ENCODE measurements at regions not wholly inside any gene's neighbourhood (a gene's known extent, or its start where the extent isn't known, plus 50 kb on each side); places are given as distances from the start of the nearest gene placed in this dataset.

- Histone ChIP-seq H3K79me2 (ENCODE audit: insufficient read depth, low read length) (no peaks in the 10 kb centered on the region), H2AFZ (ENCODE audit: low read length) (no peak overlapping the region), H3K27ac (ENCODE audit: low read depth, low read length) (no peak overlapping the region), H3K36me3 (ENCODE audit: insufficient read depth, low read length) (no peaks in the 10 kb centered on the region), H3K4me3 (ENCODE audit: insufficient read depth, low read length) (no peak overlapping the region), H4K20me1 (ENCODE audit: insufficient read depth, low read length) (no peaks in the 10 kb centered on the region), H3K27me3 (ENCODE audit: insufficient read depth, low read length) (no peaks in the 10 kb centered on the region), H3K4me1 (ENCODE audit: insufficient read depth, low read length) (no peaks in the 10 kb centered on the region), H3K9me3 (ENCODE audit: low read depth, low read length) (peaks cover 4% of the 10 kb centered on the region), H3K4me2 (ENCODE audit: insufficient read depth, low read length) (no peak overlapping the region)
- DNase-seq (ENCODE audit: insufficient read length, low spot score, missing footprints), result no peak
- TF ChIP-seq CTCF (IDR thresholded peaks at IDR 0.05; ENCODE audit: extremely low read depth, low read depth, low read length), result no peak
These were observed 796.2 kb upstream of the MIR17HG start for GRCh38 chr13:90551253-90551652.

GRCh38 chr13:90552702-90553101 is 794.8 kb upstream of the MIR17HG start:
- Histone ChIP-seq H2AFZ (ENCODE audit: low read length) (no peak overlapping the region), H3K4me2 (ENCODE audit: insufficient read depth, low read length) (no peak overlapping the region), H3K79me2 (ENCODE audit: insufficient read depth, low read length) (no peaks in the 10 kb centered on the region), H3K27ac (ENCODE audit: low read depth, low read length) (no peak overlapping the region), H3K27me3 (ENCODE audit: insufficient read depth, low read length) (no peaks in the 10 kb centered on the region), H3K9me3 (ENCODE audit: low read depth, low read length) (no peaks in the 10 kb centered on the region), H3K36me3 (ENCODE audit: insufficient read depth, low read length) (no peaks in the 10 kb centered on the region), H4K20me1 (ENCODE audit: insufficient read depth, low read length) (no peaks in the 10 kb centered on the region), H3K4me3 (ENCODE audit: insufficient read depth, low read length) (no peak overlapping the region), H3K4me1 (ENCODE audit: insufficient read depth, low read length) (no peaks in the 10 kb centered on the region)
- no peak for DNase-seq (ENCODE audit: insufficient read length, low spot score, missing footprints)
- no peak for TF ChIP-seq CTCF (IDR thresholded peaks at IDR 0.05; ENCODE audit: extremely low read depth, low read depth, low read length)

- TF ChIP-seq CTCF (IDR thresholded peaks at IDR 0.05; ENCODE audit: extremely low read depth, low read depth, low read length), result no peak
- no peak overlapping the region for H3K27ac ChIP-seq (ENCODE audit: low read depth, low read length)
- H3K9me3 ChIP-seq (ENCODE audit: low read depth, low read length), result no peaks in the 10 kb centered on the region
- no peak overlapping the region for H2AFZ ChIP-seq (ENCODE audit: low read length)
- H3K4me2 ChIP-seq (ENCODE audit: insufficient read depth, low read length), result no peak overlapping the region
- H3K79me2 ChIP-seq (ENCODE audit: insufficient read depth, low read length), result no peaks in the 10 kb centered on the region
- DNase-seq (ENCODE audit: insufficient read length, low spot score, missing footprints), result no peak
- H3K4me3 ChIP-seq (ENCODE audit: insufficient read depth, low read length), result no peak overlapping the region
- no peaks in the 10 kb centered on the region for H3K4me1 ChIP-seq (ENCODE audit: insufficient read depth, low read length)
- H3K27me3 ChIP-seq (ENCODE audit: insufficient read depth, low read length), result no peaks in the 10 kb centered on the region
- H4K20me1 ChIP-seq (ENCODE audit: insufficient read depth, low read length), result no peaks in the 10 kb centered on the region
- no peaks in the 10 kb centered on the region for H3K36me3 ChIP-seq (ENCODE audit: insufficient read depth, low read length)
These were observed 794.3 kb upstream of the MIR17HG start for GRCh38 chr13:90553159-90553558.

GRCh38 chr13:90557626-90558025 is 789.9 kb upstream of the MIR17HG start:
- H3K36me3 ChIP-seq (ENCODE audit: insufficient read depth, low read length), result no peaks in the 10 kb centered on the region
- H3K27me3 ChIP-seq (ENCODE audit: insufficient read depth, low read length), result no peaks in the 10 kb centered on the region
- H3K4me3 ChIP-seq (ENCODE audit: insufficient read depth, low read length), result no peak overlapping the region
- TF ChIP-seq CTCF (IDR thresholded peaks at IDR 0.05; ENCODE audit: extremely low read depth, low read depth, low read length), result no peak
- H2AFZ ChIP-seq (ENCODE audit: low read length), result no peak overlapping the region
- H3K27ac ChIP-seq (ENCODE audit: low read depth, low read length), result no peak overlapping the region
- H3K4me2 ChIP-seq (ENCODE audit: insufficient read depth, low read length), result no peak overlapping the region
- no peak for DNase-seq (ENCODE audit: insufficient read length, low spot score, missing footprints)
- no peaks in the 10 kb centered on the region for H3K79me2 ChIP-seq (ENCODE audit: insufficient read depth, low read length)
- no peaks in the 10 kb centered on the region for H3K4me1 ChIP-seq (ENCODE audit: insufficient read depth, low read length)
- no peaks in the 10 kb centered on the region for H4K20me1 ChIP-seq (ENCODE audit: insufficient read depth, low read length)
- no peaks in the 10 kb centered on the region for H3K9me3 ChIP-seq (ENCODE audit: low read depth, low read length)

Measured in osteoblast (primary cell).